Endothelial cell of umbilical vein (primary cell): ENCODE measurements at regions not wholly inside any gene's neighbourhood (a gene's known extent, or its start where the extent isn't known, plus 50 kb on each side); places are given as distances from the start of the nearest gene placed in this dataset.

ENCODE experiments used
- BruUV-seq: library from RNA; stranded (reverse); fragments of 400-500 nt; replicated peaks from 2 replicates; lab custom pipeline; 2021; lab: Mats Ljungman, UMichigan
- CTCF ChIA-PET: fragments of 300-600, 350-600 bp; sonication (Branson Sonifier 250); formaldehyde crosslinking; loops from one replicate; lab custom pipeline; 2021; ENCODE audit warnings: antibody characterized with exemption, inconsistent platforms; lab: Charles Lee
- POLR2A ChIA-PET: fragments of 300-600, 350-600 bp; sonication (Branson Sonifier 250); formaldehyde crosslinking; loops from one replicate; lab custom pipeline; 2021; ENCODE audit warnings: antibody characterized with exemption, inconsistent platforms; lab: Charles Lee
- DNase-seq: peaks from one replicate; pipeline ENCODE4 v3.0.0-alpha.2; 2011; ENCODE audit warnings: low read depth, low spot score
- FAIRE-seq: peaks from 2 replicates; lab custom pipeline; 2011; peaks lifted over from hg19 to GRCh38; lab: Jason Lieb, UNC
- H2AFZ ChIP-seq: 2 replicates; pipeline ENCODE4 v1.6.0; 2012; ENCODE audit warnings: low read depth, low read length, control low read depth, inconsistent platforms
- H3K27ac ChIP-seq: 2 replicates; pipeline ENCODE4 v1.5.1; 2011; ENCODE audit warnings: low read depth, mild to moderate bottlenecking, control low read depth, low read length, moderate library complexity; ENCODE audit not compliant: insufficient read depth
- H3K27me3 ChIP-seq, 2 experiments: 2 replicates each; pipeline versions ENCODE4 v1.6.0 to v1.6.1; 2011; ENCODE audit warnings: low read length in 2 of 2, mixed read lengths in 1 of 2; ENCODE audit not compliant: control insufficient read depth in 2 of 2, insufficient read depth in 2 of 2
- H3K36me3 ChIP-seq, 2 experiments: 2 replicates in 1 of 2; 3 replicates in 1 of 2; pipeline ENCODE4 v1.5.1; 2011; ENCODE audit warnings: low read length in 2 of 2, mild to moderate bottlenecking in 1 of 2, moderate library complexity in 1 of 2; ENCODE audit not compliant: control insufficient read depth in 2 of 2, insufficient read depth in 2 of 2; ENCODE audit errors: extremely low read depth in 1 of 2
- H3K4me1 ChIP-seq: 3 replicates; pipeline ENCODE4 v1.5.1; 2011; ENCODE audit warnings: mild to moderate bottlenecking, low read length; ENCODE audit not compliant: control insufficient read depth, insufficient read depth; ENCODE audit errors: extremely low read depth
- H3K4me2 ChIP-seq: 2 replicates; pipeline ENCODE4 v1.6.1; 2011; ENCODE audit warnings: low read length, control low read depth, mixed read lengths; ENCODE audit not compliant: insufficient read depth
- H3K4me3 ChIP-seq, 3 experiments: fragments of 200-600 bp in 1 of 3; sonication (generic), shearing (Covaris generic) in 1 of 3; replicated peaks in 1 of 3; 2 replicates each; pipeline ENCODE4 v1.5.1; 2011 to 2016; ENCODE audit warnings: control low read depth in 3 of 3, low read length in 3 of 3, mild to moderate bottlenecking in 2 of 3, inconsistent platforms in 1 of 3, low read depth in 1 of 3, moderate library complexity in 1 of 3; ENCODE audit not compliant: insufficient read depth in 1 of 3
- H3K79me2 ChIP-seq: 2 replicates; pipeline ENCODE4 v1.6.0; 2012; ENCODE audit warnings: low read length, inconsistent platforms; ENCODE audit not compliant: control insufficient read depth, insufficient read depth
- H3K9ac ChIP-seq: replicated peaks from 2 replicates; pipeline ENCODE3; 2011; ENCODE audit warnings: low read length, control low read depth; ENCODE audit not compliant: insufficient read depth; ENCODE audit errors: extremely low read depth
- H3K9me1 ChIP-seq: replicated peaks from 3 replicates; pipeline ENCODE4 v1.6.0; 2011; ENCODE audit warnings: mild to moderate bottlenecking, low read length; ENCODE audit not compliant: control insufficient read depth, insufficient read depth; ENCODE audit errors: extremely low read depth
- H3K9me3 ChIP-seq: replicated peaks from 2 replicates; pipeline ENCODE4 v1.5.1; 2012; ENCODE audit warnings: low read length, inconsistent platforms; ENCODE audit not compliant: control insufficient read depth, insufficient read depth
- H4K20me1 ChIP-seq: replicated peaks from 2 replicates; pipeline ENCODE3; 2011; ENCODE audit warnings: mild to moderate bottlenecking, low read length; ENCODE audit not compliant: control insufficient read depth, insufficient read depth; ENCODE audit errors: extremely low read depth
- EZH2 ChIP-seq: IDR thresholded peaks from 2 replicates; pipeline ENCODE4 v1.6.1; 2012; ENCODE audit warnings: borderline replicate concordance, low read depth, mild to moderate bottlenecking, moderate library complexity, low read length, inconsistent platforms; ENCODE audit not compliant: severe bottlenecking
- FOS ChIP-seq: IDR thresholded peaks from 2 replicates; pipeline ENCODE4 v1.6.1; 2011; ENCODE audit warnings: mild to moderate bottlenecking, low read length, moderate library complexity, borderline replicate concordance; ENCODE audit not compliant: insufficient read depth
- GATA2 ChIP-seq: IDR thresholded peaks from 2 replicates; pipeline ENCODE4 v1.7.0; 2011; ENCODE audit warnings: low read depth, mild to moderate bottlenecking, moderate library complexity, mixed read lengths, low read length; ENCODE audit not compliant: insufficient read length, insufficient read depth
- JUN ChIP-seq: IDR thresholded peaks from 2 replicates; pipeline ENCODE4 v1.6.1; 2011; ENCODE audit warnings: borderline replicate concordance, low read depth; ENCODE audit not compliant: insufficient read length, insufficient read depth
- MYC ChIP-seq: IDR thresholded peaks from one replicate; pipeline ENCODE4 v1.6.1; 2011; ENCODE audit warnings: mild to moderate bottlenecking, low read depth, low read length
- POLR2A ChIP-seq: IDR thresholded peaks from 2 replicates; pipeline ENCODE4 v1.6.1; 2012; ENCODE audit warnings: low read depth, mild to moderate bottlenecking, control low read depth, low read length
- POLR2AphosphoS5 ChIP-seq: IDR thresholded peaks from 2 replicates; pipeline ENCODE4 v1.6.1; 2012; ENCODE audit warnings: low read depth, mild to moderate bottlenecking, control low read depth, low read length, moderate library complexity; ENCODE audit not compliant: insufficient read depth
- dilution Hi-C: fragments of 300-500 bp; cut with MboI; formaldehyde crosslinking; loops from one replicate; pipeline ENCODE4 v1.15.0; 2019; ENCODE audit warnings: low sequenced_read_pairs; ENCODE audit not compliant: extremely low pct_ligation_motif_present
- intact Hi-C: fragments of 100-400 bp; cut with micrococcal nuclease; formaldehyde crosslinking; loops from one replicate; pipeline ENCODE4 v1.10.0; 2022
- TF ChIP-seq, protein P1 (sequence below), 2 donors: IDR thresholded peaks; 1 replicate in 1 of 2; 2 replicates in 1 of 2; pipeline ENCODE4 v1.5.1; 2011; ENCODE audit warnings: low read length in 2 of 2, mild to moderate bottlenecking in 2 of 2, moderate library complexity in 2 of 2, control low read depth in 1 of 2, inconsistent platforms in 1 of 2, low read depth in 1 of 2; ENCODE audit not compliant: insufficient read depth in 1 of 2; ENCODE audit errors: extremely low read depth in 1 of 2
- TF ChIP-seq, protein P2 (sequence below): IDR thresholded peaks from 2 replicates; pipeline ENCODE4 v1.6.1; 2011; ENCODE audit not compliant: insufficient read depth, insufficient read length

DNA sequence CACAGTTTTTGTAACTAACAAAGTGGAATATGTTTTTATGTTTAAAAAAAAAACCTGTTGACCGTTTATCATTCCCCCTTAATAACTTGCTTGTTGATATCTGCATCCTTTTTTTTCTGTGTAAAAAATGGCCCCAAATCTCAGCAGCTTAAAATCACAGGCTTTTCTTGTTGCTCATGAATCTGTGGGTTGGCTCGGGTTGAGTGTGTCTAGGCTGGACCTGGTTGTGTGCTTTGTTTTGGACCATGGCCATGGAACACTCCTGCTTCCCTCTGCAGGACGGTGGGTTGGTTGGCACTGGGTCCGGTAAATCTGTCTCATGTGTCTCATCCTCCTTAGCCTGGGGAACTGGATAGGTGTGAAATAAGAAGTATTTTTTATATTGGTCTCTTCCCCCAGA lies 139.0 kb upstream of the LINC00305 start:
- H3K9ac ChIP-seq = no peak overlapping the region
- FAIRE-seq (no peak), DNase-seq (no peak)
- no peak overlapping the region for H3K4me2 ChIP-seq
- H3K36me3 ChIP-seq = no peaks in the 10 kb centered on the region
- H3K79me2 ChIP-seq = no peaks in the 10 kb centered on the region
- BruUV-seq = no TSS peak
- H3K27me3 ChIP-seq = no peaks in the 10 kb centered on the region
- no peak overlapping the region for H2AFZ ChIP-seq
- ChIA-PET CTCF (no interaction called here), POLR2A (no interaction called here)
- no peak overlapping the region for H3K4me3 ChIP-seq
- no peak overlapping the region for H3K27ac ChIP-seq
- H4K20me1 ChIP-seq = no peaks in the 10 kb centered on the region
- no peaks in the 10 kb centered on the region for H3K4me1 ChIP-seq
- dilution Hi-C loops (no loop called here), intact Hi-C loops (no loop called here)
- no peaks in the 10 kb centered on the region for H3K9me1 ChIP-seq
- no peaks in the 10 kb centered on the region for H3K9me3 ChIP-seq
- TF ChIP-seq, protein P1, sequence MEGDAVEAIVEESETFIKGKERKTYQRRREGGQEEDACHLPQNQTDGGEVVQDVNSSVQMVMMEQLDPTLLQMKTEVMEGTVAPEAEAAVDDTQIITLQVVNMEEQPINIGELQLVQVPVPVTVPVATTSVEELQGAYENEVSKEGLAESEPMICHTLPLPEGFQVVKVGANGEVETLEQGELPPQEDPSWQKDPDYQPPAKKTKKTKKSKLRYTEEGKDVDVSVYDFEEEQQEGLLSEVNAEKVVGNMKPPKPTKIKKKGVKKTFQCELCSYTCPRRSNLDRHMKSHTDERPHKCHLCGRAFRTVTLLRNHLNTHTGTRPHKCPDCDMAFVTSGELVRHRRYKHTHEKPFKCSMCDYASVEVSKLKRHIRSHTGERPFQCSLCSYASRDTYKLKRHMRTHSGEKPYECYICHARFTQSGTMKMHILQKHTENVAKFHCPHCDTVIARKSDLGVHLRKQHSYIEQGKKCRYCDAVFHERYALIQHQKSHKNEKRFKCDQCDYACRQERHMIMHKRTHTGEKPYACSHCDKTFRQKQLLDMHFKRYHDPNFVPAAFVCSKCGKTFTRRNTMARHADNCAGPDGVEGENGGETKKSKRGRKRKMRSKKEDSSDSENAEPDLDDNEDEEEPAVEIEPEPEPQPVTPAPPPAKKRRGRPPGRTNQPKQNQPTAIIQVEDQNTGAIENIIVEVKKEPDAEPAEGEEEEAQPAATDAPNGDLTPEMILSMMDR (IDR thresholded peaks at IDR 0.05; ENCODE audit: extremely low read depth in 1 of 2, insufficient read depth in 1 of 2, low read depth in 1 of 2, low read length in 2 of 2) = no peak
- TF ChIP-seq EZH2 (no peak), MYC (no peak), JUN (no peak), POLR2AphosphoS5 (no peak), GATA2 (no peak), POLR2A (no peak), FOS (no peak)
- TF ChIP-seq, protein P2, sequence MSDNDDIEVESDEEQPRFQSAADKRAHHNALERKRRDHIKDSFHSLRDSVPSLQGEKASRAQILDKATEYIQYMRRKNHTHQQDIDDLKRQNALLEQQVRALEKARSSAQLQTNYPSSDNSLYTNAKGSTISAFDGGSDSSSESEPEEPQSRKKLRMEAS = no peak
